ENCODE measurements at regions not wholly inside any gene's neighbourhood (a gene's known extent, or its start where the extent isn't known, plus 50 kb on each side); places are given as distances from the start of the nearest gene placed in this dataset.
"Not testable (repeated sequence)": the region's sequence is repeated elsewhere in the genome, so short reads cannot be mapped to it uniquely, and the experiment has no call there.

DNA sequence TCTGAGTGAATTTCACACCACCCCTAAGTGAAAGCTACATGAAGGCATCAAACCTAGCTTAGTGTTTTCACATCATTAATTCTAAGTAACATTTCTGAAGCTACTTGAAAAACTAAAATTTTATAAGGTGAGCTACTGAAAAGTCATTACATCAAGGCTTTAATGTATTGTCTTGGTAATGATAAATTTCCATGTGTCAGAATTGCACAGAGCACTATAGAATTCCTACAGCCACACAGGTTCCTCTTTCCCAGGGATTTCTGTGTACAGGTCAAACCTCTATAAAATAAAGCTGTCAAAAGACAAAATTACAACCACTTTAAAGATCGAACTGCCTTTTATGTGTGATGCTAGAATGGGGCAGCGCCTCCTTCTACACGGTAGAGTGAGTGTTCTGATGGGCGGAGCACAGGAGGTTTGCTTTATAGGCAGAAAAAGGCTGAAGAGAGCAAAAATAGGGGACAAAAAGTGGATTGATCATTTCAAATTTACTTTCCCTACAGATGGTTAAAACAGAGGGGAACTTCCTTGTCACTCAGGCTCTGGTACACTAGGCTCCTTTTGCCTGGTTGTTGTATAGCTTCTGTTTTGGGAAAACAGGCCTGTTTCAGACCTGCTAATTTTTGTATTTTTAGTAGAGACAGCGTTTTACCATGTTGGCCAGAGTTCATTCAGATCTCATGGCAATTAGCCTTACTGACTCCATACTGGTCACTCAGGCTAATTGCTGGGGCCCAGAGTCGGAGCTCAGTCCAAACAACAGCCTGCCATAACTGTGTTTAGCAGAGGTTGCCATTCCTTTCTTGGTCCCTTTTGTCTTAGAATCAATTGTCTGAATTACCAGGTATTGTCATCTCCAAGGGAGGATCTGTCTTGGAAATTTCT, 102.5 kb upstream of the BASP1 start:
- DNase-seq (ENCODE audit: insufficient read length, low spot score) = no peak
- FAIRE-seq = no peak
- no peak for TF ChIP-seq CTCF (IDR thresholded peaks at IDR 0.05; ENCODE audit: insufficient read depth, missing control alignments)

- no peak for DNase-seq (ENCODE audit: insufficient read length, low spot score)
- FAIRE-seq = no peak
- TF ChIP-seq CTCF (IDR thresholded peaks at IDR 0.05; ENCODE audit: insufficient read depth, missing control alignments) = no peak
Measured at GRCh38 chr5:17115855-17116254, 101.6 kb upstream of the BASP1 start.

GRCh38 chr5:17118631-17119030, 98.8 kb upstream of the BASP1 start:
- TF ChIP-seq CTCF (IDR thresholded peaks at IDR 0.05; ENCODE audit: insufficient read depth, missing control alignments) = no peak
- DNase-seq (ENCODE audit: insufficient read length, low spot score) = no peak
- no peak for FAIRE-seq

DNA sequence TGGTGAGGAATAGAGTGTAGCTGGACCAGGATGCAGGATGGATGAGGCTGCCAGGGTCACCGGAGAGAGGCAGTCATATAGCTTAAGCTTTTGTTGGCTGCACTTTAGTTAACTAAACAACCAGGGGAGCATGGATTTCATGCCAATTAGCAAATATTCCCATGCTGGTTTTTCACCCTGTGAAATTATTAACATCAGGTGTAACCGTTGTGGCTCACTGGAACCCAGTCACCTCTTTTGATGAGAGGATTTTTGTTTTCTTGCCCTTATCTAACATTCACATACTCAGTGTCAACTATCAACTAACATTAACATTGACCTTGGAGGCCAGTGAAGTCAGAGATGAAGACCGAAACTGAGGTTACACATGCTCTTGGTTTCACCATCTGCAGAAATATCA, 97.2 kb upstream of the BASP1 start:
- FAIRE-seq (no peak), DNase-seq (ENCODE audit: insufficient read length, low spot score) (no peak)
- TF ChIP-seq CTCF (IDR thresholded peaks at IDR 0.05; ENCODE audit: insufficient read depth, missing control alignments) = no peak

DNA sequence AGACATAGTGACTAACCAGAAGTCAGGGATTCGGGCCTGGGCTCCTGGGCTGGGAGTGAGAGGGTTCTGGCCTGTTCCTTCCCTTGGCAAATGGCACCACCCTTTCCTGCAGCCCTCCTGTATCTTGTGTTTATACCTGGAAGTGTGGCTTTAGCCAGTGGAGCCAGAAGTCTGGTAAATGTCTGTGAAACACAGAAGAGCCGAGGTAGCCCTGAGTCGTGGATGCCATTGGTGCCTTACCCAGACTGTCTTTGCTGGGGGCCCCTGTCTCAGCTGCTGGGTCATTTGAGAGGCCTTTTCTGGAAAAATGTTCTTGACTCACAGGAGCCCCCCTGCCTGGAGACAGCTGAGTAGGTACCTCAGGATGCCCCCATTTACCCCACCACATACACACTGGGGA, 95.7 kb upstream of the BASP1 start:
- no peak for FAIRE-seq
- no peak for TF ChIP-seq CTCF (IDR thresholded peaks at IDR 0.05; ENCODE audit: insufficient read depth, missing control alignments)

DNA sequence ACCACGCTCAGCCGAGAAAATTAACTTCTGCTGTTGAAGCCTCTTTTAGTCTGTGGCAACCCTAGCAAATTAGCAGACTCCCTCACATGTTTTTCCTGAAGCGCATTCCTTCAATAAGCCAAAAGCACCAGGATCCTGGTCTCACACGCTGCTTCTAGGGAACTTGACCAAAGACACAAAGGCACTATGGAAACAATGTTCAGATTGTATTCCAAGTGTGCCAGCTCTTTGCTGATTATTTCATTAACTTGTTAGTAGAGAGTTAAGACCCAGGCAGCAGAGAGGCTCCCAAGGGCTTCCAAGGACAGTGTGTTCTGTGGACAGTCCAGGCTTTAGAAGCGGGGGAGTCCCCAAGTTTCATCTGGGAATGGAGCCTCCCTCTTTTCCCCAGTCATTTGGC, 94.4 kb upstream of the BASP1 start:
- DNase-seq (ENCODE audit: insufficient read length, low spot score) (no peak), FAIRE-seq (no peak)
- no peak for TF ChIP-seq CTCF (IDR thresholded peaks at IDR 0.05; ENCODE audit: insufficient read depth, missing control alignments)

More for the DNA sequence above, 95.7 kb upstream of the BASP1 start:
- no peak for DNase-seq (ENCODE audit: insufficient read length, low spot score)

- DNase-seq (ENCODE audit: insufficient read length, low spot score) = not testable (repeated sequence)
Measured at GRCh38 chr5:17123773-17124172, 93.7 kb upstream of the BASP1 start.

More at GRCh38 chr5:17123773-17124172, 93.7 kb upstream of the BASP1 start:
- not testable (repeated sequence) for FAIRE-seq

All from D721Med (cell line).